GM23248 (cell line): ENCODE measurements at regions not wholly inside any gene's neighbourhood (a gene's known extent, or its start where the extent isn't known, plus 50 kb on each side); places are given as distances from the start of the nearest gene placed in this dataset.

ENCODE experiments used
- DNase-seq: peaks from one replicate; pipeline ENCODE4 v3.0.0-alpha.2; 2015
- H2AFZ ChIP-seq: fragments of 200-600 bp; sonication (generic); 2 replicates; pipeline ENCODE4 v1.6.1; 2016; ENCODE audit warnings: antibody characterized with exemption
- H3F3A ChIP-seq: fragments of 200-600 bp; sonication (generic); 2 replicates; pipeline ENCODE4 v1.6.1; 2016; ENCODE audit warnings: mild to moderate bottlenecking, antibody characterized with exemption, mixed run types; ENCODE audit not compliant: insufficient read depth
- H3K27ac ChIP-seq: fragments of 200-600 bp; sonication (generic); 2 replicates; pipeline ENCODE4 v1.5.1; 2016; ENCODE audit warnings: mild to moderate bottlenecking
- H3K27me3 ChIP-seq: fragments of 200-600 bp; sonication (generic); replicated peaks from 2 replicates; pipeline ENCODE4 v1.6.1; 2016; ENCODE audit warnings: mild to moderate bottlenecking; ENCODE audit not compliant: insufficient read depth
- H3K36me3 ChIP-seq: fragments of 200-600 bp; sonication (generic); 2 replicates; pipeline ENCODE4 v1.6.1; 2016; ENCODE audit warnings: low read depth, mild to moderate bottlenecking
- H3K4me1 ChIP-seq: fragments of 200-600 bp; sonication (generic); 2 replicates; pipeline ENCODE4 v1.6.1; 2016; ENCODE audit warnings: mild to moderate bottlenecking; ENCODE audit not compliant: insufficient read depth
- H3K4me2 ChIP-seq: fragments of 200-600 bp; sonication (generic); one replicate; pipeline ENCODE4 v1.6.1; 2016; ENCODE audit warnings: mild to moderate bottlenecking; ENCODE audit not compliant: unreplicated experiment
- H3K4me3 ChIP-seq: fragments of 200-600 bp; sonication (generic); 2 replicates; pipeline ENCODE4 v1.5.1; 2016; ENCODE audit warnings: mild to moderate bottlenecking
- H3K79me2 ChIP-seq: fragments of 200-600 bp; sonication (generic); 2 replicates; pipeline ENCODE4 v1.6.1; 2016; ENCODE audit warnings: mild to moderate bottlenecking; ENCODE audit not compliant: insufficient read depth
- H3K9ac ChIP-seq: fragments of 200-600 bp; sonication (generic); 2 replicates; pipeline ENCODE4 v1.6.1; 2016; ENCODE audit warnings: mild to moderate bottlenecking
- H3K9me2 ChIP-seq: fragments of 200-600 bp; sonication (generic); 2 replicates; pipeline ENCODE4 v1.6.1; 2016; ENCODE audit warnings: mixed run types, mild to moderate bottlenecking, moderate library complexity; ENCODE audit not compliant: insufficient read depth
- H3K9me3 ChIP-seq: fragments of 200-600 bp; sonication (generic); one replicate; pipeline ENCODE4 v1.6.1; 2017; ENCODE audit warnings: low read depth
- H4K20me1 ChIP-seq: fragments of 200-600 bp; sonication (generic); 2 replicates; pipeline ENCODE4 v1.6.0; 2016; ENCODE audit not compliant: insufficient read depth
- EZH2 ChIP-seq: fragments of 200-600 bp; sonication (generic); IDR thresholded peaks from 2 replicates; pipeline ENCODE4 v1.6.1; 2018; ENCODE audit warnings: antibody characterized with exemption, mild to moderate bottlenecking; ENCODE audit not compliant: insufficient read depth, poor library complexity, severe bottlenecking
- EZH2phosphoT487 ChIP-seq: fragments of 200-600 bp; sonication (generic); IDR thresholded peaks from 2 replicates; pipeline ENCODE4 v1.6.1; 2018; ENCODE audit warnings: antibody characterized with exemption, moderate library complexity, mild to moderate bottlenecking, low read depth; ENCODE audit not compliant: insufficient read depth
- WGBS, 2 experiments: methylation state at CpG; one replicate each; pipeline ENCODE4 v1.1.6; 2015 to 2017; ENCODE audit warnings: low lambda C conversion rate in 2 of 2, low coverage in 1 of 2; ENCODE audit errors: missing lambda C conversion rate in 2 of 2; 5-methylcytosine and 5-hydroxymethylcytosine counted together
- in situ Hi-C: fragments of 300-500 bp; cut with MboI; formaldehyde crosslinking; loops from 2 replicates; pipeline ENCODE4 v1.15.0; 2020

DNA sequence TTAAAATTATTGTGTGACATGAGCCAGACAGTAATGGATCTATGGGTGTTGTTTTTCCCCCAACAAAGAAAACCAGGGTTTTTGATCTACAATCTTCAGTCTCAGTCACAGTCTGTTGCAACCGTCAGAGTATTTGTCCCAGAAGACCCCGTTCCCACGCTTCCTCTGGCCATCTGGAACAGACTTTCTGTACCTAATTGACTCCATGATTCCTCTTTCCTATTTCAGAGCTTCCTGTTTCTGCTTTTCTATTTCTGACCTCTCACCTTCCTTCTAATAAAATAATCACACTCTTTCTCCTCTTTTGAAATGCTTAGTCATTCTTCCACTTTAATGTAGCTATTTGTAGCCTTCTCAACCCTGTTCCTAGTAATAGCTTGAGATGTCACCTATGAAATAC is 1044.8 kb downstream of the DTWD2 start:
- Histone ChIP-seq H2AFZ (no peak overlapping the region), H3K4me1 (no peaks in the 10 kb centered on the region), H3K9me3 (no peaks in the 10 kb centered on the region), H3K9ac (no peak overlapping the region), H4K20me1 (no peaks in the 10 kb centered on the region), H3K4me2 (no peak overlapping the region), H3F3A (no peaks in the 10 kb centered on the region), H3K36me3 (no peaks in the 10 kb centered on the region), H3K27me3 (no peaks in the 10 kb centered on the region), H3K4me3 (no peak overlapping the region), H3K27ac (no peak overlapping the region), H3K9me2 (no peaks in the 10 kb centered on the region), H3K79me2 (no peaks in the 10 kb centered on the region)
- in situ Hi-C loops, result no loop called here
- no peak for TF ChIP-seq EZH2
- no peak for TF ChIP-seq EZH2phosphoT487
- 0 to 2% methylated on average over 3 of the region's 3 CpGs for WGBS, 2 experiments
- DNase-seq, result no peak

GRCh38 chr5:117942861-117943519 is 1045.4 kb downstream of the DTWD2 start:
- H3K4me1 ChIP-seq, result no peaks in the 10 kb centered on the region
- H3K79me2 ChIP-seq, result no peaks in the 10 kb centered on the region
- TF ChIP-seq EZH2 (no peak), EZH2phosphoT487 (no peak)
- no peak overlapping the region for H3K9ac ChIP-seq
- no peak overlapping the region for H3K27ac ChIP-seq
- no peak overlapping the region for H2AFZ ChIP-seq
- no peaks in the 10 kb centered on the region for H3K9me3 ChIP-seq
- H3K9me2 ChIP-seq, result no peaks in the 10 kb centered on the region
- H3K27me3 ChIP-seq, result no peaks in the 10 kb centered on the region
- no peak overlapping the region for H3K4me3 ChIP-seq
- WGBS, 2 experiments, result 2 to 5% methylated on average over 6 of the region's 6 CpGs
- no peak for DNase-seq
- H3F3A ChIP-seq, result no peaks in the 10 kb centered on the region
- H3K36me3 ChIP-seq, result no peaks in the 10 kb centered on the region
- in situ Hi-C loops, result no loop called here
- no peaks in the 10 kb centered on the region for H4K20me1 ChIP-seq
- no peak overlapping the region for H3K4me2 ChIP-seq

DNA sequence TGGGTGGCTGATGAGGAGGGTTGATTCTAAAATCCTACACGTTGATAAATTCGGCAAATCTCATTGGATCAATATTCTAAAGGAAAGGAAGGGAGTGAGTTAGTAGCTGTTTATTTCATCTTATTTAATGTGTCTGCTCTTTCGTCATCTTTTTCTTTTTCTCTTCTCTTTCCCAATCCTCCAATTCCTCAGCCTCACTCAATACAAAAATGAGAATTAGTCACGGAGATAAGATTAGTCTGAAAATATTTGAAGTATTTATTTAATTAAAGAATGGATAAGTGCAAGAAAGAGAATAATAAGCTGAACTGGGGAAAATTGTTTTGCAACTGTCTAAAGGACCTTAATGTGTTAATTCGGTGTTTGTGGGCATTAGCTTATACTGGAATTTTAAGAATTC is 1095.1 kb downstream of the DTWD2 start:
- no peak overlapping the region for H2AFZ ChIP-seq
- no peak for TF ChIP-seq EZH2phosphoT487
- no peak for TF ChIP-seq EZH2
- no peaks in the 10 kb centered on the region for H3K27me3 ChIP-seq
- DNase-seq, result no peak
- no peaks in the 10 kb centered on the region for H4K20me1 ChIP-seq
- H3K4me1 ChIP-seq, result no peaks in the 10 kb centered on the region
- no peaks in the 10 kb centered on the region for H3K9me3 ChIP-seq
- no peaks in the 10 kb centered on the region for H3F3A ChIP-seq
- WGBS, 2 experiments, result 44% methylated on average over 5 of the region's 5 CpGs
- H3K27ac ChIP-seq, result no peak overlapping the region
- no peak overlapping the region for H3K4me2 ChIP-seq
- no peaks in the 10 kb centered on the region for H3K36me3 ChIP-seq
- no peaks in the 10 kb centered on the region for H3K79me2 ChIP-seq
- no peak overlapping the region for H3K9ac ChIP-seq
- in situ Hi-C loops, result no loop called here
- H3K4me3 ChIP-seq, result no peak overlapping the region
- no peaks in the 10 kb centered on the region for H3K9me2 ChIP-seq

- TF ChIP-seq EZH2 (no peak), EZH2phosphoT487 (no peak)
- H3K9ac ChIP-seq, result no peak overlapping the region
- H3K36me3 ChIP-seq, result no peaks in the 10 kb centered on the region
- no peaks in the 10 kb centered on the region for H3F3A ChIP-seq
- no peaks in the 10 kb centered on the region for H3K27me3 ChIP-seq
- 25 to 31% methylated on average over 4 of the region's 4 CpGs for WGBS, 2 experiments
- in situ Hi-C loops, result no loop called here
- no peaks in the 10 kb centered on the region for H3K9me2 ChIP-seq
- no peak overlapping the region for H2AFZ ChIP-seq
- H4K20me1 ChIP-seq, result no peaks in the 10 kb centered on the region
- H3K27ac ChIP-seq, result no peak overlapping the region
- H3K4me3 ChIP-seq, result no peak overlapping the region
- DNase-seq, result no peak
- H3K4me1 ChIP-seq, result no peaks in the 10 kb centered on the region
- no peaks in the 10 kb centered on the region for H3K9me3 ChIP-seq
- H3K4me2 ChIP-seq, result no peak overlapping the region
- H3K79me2 ChIP-seq, result no peaks in the 10 kb centered on the region
Observed at GRCh38 chr5:117892360-117892759, 1096.0 kb downstream of the DTWD2 start.

- Histone ChIP-seq H3K4me2 (no peak overlapping the region), H3F3A (no peaks in the 10 kb centered on the region), H3K9ac (no peak overlapping the region), H3K4me1 (no peaks in the 10 kb centered on the region), H3K9me3 (no peaks in the 10 kb centered on the region), H3K36me3 (no peaks in the 10 kb centered on the region), H3K27ac (no peak overlapping the region), H3K27me3 (no peaks in the 10 kb centered on the region), H3K9me2 (no peaks in the 10 kb centered on the region), H2AFZ (no peak overlapping the region), H4K20me1 (no peaks in the 10 kb centered on the region), H3K79me2 (no peaks in the 10 kb centered on the region), H3K4me3 (no peak overlapping the region)
- no peak for DNase-seq
- in situ Hi-C loops, result no loop called here
- TF ChIP-seq EZH2phosphoT487 (no peak), EZH2 (no peak)
Observed at GRCh38 chr5:117889596-117889995, 1098.8 kb downstream of the DTWD2 start.
